Fibroblast of upper back skin (primary cell): ENCODE measurements at regions not wholly inside any gene's neighbourhood (a gene's known extent, or its start where the extent isn't known, plus 50 kb on each side); places are given as distances from the start of the nearest gene placed in this dataset.
A peak's percentile ranks its signal among the peaks of the same experiment; 100 is the strongest.

Experiments
- DNase-seq: peaks from one replicate; pipeline ENCODE4 v3.0.0-alpha.2; 2013

GRCh38 chr5:36355516-36355915 is 53.8 kb upstream of the RANBP3L start:
- no peak for DNase-seq

DNA sequence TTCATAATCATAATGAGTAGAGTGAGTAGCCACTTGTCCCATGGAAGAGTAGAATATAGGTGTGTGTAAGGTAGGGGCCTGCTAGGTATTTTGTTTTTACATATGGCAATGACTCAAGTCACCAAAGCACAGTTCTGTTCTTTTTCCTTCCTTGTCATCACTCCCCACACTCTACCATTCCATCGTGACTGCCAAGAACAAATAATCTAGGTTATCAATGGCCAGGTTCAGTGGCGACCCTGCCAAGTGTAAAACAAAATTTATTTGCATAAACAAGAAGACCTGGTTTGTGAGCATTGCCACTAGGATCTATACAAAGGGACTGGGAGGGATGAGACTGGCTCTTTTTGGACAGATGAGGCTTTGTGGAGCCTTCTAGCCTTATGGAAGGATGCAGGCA is 55.2 kb upstream of the RANBP3L start:
- DNase-seq, result no peak

DNA sequence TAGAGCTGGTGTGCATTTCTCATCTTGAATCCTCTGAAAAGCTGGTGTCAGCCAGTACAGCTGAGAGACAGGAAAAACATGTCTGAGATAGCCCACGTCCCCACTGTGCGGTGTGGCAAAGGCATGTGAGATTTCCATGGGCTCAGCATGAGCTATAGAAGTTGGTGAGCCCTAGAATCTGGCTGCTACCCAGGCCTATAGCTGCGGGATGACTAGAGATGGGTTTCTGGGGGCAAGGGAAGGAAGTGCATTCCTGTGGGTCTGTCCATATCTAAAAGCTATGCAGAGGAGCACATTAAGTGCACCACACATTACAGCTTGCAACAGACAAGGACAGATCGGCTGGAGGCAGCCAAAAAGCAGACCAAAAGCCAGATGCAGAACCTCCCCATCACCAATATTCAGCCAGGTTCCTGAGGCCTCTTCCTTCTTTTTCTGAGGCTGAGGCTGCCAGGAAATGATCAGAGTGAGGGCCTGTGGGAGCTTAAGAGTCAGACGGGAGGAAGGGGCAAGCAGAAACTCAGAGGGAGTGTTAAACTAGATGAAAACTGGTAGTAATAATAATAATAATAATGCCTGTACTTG is 55.8 kb upstream of the RANBP3L start:
- DNase-seq, result peak; percentile 99

- peak; percentile 61 for DNase-seq
Measured at GRCh38 chr5:36359267-36359666, 57.6 kb upstream of the RANBP3L start.

DNA sequence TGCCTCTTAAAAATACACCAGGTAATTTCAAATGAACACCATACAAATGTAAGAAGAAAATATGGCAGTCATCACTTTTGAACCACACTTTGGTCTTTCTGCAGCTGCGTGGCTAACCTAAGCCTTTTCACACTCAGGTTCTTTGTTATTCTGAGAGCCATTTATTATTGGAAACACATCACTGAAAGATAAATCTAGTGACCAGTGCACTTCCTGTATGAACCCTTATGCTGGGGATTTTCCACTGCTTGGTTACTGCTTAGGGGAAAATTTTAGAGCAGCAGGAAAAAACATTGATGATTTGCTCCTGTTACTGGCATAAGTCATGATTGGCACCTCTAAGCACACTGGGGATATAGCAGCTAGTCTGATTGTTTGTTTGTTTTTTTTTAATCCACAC is 58.6 kb upstream of the RANBP3L start:
- no peak for DNase-seq

GRCh38 chr5:36363101-36363500 is 61.4 kb upstream of the RANBP3L start:
- peak; percentile 95 for DNase-seq

DNA sequence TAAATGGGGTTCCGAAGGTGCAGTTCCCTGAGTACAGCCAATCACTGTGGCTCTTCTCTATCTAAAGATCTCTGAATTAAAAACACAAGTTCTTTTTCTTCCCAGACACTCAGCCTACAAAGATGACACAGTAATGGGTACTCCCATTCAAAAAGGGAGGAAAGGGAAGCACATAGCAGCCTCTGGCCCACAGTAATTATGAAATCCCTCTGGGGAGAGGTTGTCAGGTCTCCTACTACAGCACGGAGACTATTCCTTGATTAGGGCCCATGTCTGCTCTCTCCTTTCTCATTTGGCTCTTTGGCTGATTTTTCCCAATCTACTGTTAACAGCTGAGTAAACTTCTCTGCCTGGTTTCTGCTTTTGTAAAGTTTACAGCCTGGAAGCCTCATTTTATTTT is 62.0 kb upstream of the RANBP3L start:
- no peak for DNase-seq

- no peak for DNase-seq
Measured at GRCh38 chr5:36364473-36364872, 62.8 kb upstream of the RANBP3L start.

- no peak for DNase-seq
Measured at GRCh38 chr5:36365896-36366295, 64.2 kb upstream of the RANBP3L start.

DNA sequence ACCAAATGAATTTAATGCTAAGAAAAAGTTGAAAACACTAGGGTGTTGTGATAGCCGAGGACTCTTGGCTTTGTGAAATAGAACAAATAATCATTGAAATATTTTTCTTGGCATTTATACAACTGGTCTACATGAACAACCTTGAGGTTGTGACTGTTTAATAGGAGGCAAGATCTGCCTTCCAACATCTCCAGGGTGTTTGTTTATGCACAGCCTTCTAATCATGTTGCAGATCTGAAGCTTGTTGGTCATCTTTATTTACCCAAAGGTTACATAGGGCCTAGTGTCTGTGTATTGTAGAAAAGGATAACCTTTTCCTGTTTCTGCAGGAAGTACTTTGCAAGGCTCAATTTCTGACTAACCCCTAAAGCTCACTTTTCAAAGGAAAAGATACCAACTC is 65.2 kb upstream of the RANBP3L start:
- no peak for DNase-seq

GRCh38 chr5:36367524-36367923 is 65.8 kb upstream of the RANBP3L start:
- peak; percentile 79 for DNase-seq

DNA sequence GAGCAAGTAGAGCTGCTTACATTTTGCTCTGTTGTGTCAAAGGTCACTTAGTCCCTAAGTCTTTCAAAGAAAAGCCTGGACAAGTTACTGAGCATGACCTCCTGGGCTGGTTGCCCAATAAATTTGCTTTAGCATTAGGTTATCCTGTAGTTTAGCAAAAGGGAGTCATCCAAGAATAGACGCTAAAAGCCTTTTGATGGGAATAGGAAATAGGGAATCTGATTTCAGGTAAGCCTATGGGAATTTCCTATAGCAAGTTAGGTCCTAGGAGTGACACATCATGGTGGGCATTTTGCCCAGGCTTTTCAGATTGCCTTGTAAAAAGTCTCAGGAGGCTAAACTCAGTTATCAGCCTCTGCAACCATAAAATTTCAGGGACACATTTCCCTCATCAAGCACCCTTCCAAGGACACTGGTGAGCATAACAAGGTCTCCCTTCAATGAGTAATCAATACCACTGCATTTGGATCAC is 67.6 kb upstream of the RANBP3L start:
- peak; percentile 76 for DNase-seq

- DNase-seq, result no peak
Measured at GRCh38 chr5:36370073-36370472, 68.4 kb upstream of the RANBP3L start.

DNA sequence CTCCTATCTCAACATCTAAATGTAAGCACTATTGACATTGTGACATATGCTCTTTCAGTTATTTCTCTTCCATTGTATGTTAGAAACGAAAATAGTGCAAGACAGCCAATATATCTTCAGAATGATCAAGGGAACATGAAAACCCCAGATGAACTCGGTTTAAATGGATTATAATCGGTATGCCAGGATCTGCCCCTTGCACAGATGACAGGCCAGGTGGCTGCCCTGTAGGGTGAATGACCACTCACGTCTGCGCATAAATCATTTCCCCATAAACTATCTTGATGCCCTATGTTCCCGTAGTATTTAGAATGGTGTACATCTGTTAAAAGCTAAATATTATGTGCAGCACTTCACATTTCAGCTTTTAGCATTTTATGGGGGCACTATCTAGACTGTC is 69.7 kb upstream of the RANBP3L start:
- DNase-seq, result no peak

DNA sequence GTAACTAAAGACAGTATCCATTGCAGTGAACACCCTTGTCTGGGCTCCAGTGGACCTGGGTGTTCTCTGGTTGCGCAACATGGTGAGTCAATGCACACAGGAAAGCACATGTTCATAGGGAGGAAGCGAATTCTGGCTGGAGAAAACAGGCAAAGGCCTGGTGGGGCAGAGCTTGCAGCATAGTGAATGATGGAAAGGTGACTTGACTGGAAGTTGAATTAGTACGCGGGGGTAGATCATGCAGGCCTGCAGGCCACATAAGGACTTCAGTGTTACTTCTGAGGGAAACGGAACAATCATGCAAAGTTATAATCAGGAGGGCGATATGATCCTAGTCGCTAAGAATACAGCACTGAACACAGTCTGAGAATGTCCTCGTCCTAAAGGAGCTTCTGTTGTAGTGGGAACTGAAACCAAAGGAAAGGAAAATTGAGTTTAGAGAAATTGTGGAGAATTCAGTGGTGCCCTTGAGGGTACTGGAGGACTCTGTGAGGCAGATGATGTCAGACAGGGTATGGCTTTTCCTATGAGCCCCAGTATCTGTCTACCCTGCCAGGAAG is 71.9 kb upstream of the RANBP3L start:
- peak; percentile 88 for DNase-seq

DNA sequence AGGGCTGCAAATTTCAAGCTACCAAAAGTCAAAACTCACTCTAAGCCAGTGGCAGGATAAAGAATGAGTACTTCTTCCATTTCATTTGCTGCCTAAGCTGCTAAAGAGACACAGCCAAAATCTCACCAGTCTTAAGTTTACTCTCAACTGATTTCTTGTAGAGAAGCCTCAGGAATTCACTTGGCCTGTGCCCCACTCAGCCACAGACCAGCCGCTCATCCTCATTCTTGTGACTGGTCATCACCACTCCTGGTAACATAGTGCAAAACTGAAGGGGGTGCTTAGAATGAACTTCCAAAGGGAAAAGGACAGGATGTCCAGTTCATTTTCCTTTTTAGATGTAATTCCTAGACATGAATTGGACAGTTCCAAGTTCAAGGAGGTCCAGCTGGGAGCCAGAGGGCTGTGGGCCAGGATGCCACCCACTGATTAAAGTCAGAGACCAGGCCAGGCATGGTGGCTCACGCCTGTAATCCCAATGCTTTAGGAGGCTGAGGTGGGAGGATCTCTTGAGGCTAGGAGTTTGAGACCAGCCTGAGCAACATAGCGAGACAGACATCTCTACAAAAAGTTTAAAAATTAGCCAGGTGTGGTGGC is 72.7 kb upstream of the RANBP3L start:
- DNase-seq, result peak; percentile 92

- no peak for DNase-seq
Measured at GRCh38 chr5:36377192-36377591, 75.5 kb upstream of the RANBP3L start.

DNA sequence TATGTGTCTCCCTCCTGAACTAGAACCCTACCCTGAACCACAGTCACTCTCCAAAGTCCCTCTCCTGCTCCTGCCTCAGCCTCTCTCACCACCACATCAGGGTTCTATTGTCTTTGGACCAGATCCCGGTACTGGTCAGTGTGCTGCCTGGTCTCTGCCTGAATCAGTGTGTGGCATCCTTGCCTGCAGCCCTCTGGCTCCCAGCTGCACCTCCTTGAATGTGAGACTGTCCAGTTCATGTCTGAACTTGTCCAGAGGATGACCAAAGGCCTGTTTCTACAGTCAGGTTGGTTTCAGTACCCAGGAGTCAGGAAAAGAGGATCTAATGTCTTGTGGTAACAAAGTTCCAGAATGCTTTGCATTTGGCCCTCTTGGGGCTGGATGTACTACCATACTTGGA is 76.8 kb upstream of the RANBP3L start:
- no peak for DNase-seq

DNA sequence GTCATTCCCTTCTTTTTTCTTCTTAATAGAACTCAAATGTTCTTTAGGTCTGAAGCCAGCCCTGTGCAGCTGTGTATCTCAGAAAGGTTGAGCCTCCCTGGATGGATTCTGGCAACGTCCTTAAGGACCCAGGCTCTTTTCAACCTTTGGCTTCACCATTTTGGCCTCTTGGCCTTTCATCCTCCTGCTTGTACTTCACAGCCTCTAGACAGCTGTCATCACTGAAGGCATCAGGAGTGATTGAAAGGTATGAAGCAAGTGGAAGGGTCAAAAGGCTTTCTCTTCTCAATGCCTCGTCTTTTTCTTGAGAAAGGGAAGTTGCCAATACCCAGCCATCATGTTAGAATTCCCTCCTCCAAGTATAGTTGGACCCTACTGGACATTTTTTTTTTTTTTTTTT is 81.2 kb upstream of the RANBP3L start:
- DNase-seq, result no peak

DNA sequence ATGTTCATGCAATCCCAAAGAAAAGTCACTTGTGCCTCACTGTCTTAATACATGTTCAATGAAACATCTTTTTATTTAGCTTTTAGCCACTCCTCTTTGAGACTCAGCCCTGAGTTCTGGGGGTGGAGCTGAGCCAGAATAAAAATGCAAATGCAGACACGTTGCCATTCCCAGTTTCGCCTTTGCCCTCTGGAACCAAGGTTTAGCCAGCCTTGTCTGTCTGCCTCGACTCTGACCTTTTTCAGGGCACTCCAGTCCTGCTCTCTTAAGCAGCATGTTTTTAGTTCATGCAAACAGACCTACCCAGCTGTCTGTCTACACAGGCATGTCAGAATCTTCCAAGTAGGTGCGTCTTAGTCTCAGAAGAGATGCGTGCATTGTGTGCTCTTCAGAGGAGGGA is 82.2 kb upstream of the RANBP3L start:
- no peak for DNase-seq

- DNase-seq, result no peak
Measured at GRCh38 chr5:36384845-36385244, 83.1 kb upstream of the RANBP3L start.

DNA sequence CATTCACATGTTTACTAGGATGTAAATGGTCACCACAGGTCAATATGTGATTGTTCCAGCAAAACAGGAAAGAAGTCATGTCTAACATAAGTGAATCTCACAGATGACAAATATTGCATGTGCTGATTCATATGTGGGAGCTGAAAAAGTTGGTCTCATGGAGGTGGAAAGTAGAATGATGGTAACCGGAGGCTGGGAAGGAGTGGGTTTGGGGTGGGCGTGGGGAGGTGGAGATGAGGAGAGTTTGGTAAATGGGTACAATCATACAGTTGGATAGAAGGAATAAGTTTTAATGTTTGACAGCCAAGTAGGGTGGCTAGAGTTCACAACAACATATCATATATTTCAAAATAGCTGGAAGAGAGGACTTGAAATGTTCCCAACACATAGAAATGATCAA is 83.8 kb upstream of the RANBP3L start:
- no peak for DNase-seq

DNA sequence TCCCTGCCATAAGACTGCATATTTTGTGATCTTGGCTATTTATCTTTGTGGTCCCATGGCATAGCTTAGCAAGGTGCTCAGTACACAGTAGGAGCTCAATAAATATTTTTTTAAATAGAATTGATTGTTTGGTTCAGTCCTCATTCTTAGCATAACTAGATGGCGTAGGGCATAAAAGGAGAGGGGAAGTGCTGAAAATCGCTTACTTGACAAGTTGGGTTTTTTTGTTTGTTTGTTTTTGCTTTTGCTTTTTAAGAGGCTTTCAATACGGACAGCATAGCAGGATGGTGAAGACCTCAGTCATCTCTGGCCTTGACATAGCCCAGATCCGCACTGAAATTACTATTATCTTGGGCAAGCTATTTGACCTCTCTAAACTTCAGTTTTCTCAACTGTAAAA is 86.6 kb upstream of the RANBP3L start:
- no peak for DNase-seq

GRCh38 chr5:36389245-36389644 is 87.5 kb upstream of the RANBP3L start:
- no peak for DNase-seq

DNA sequence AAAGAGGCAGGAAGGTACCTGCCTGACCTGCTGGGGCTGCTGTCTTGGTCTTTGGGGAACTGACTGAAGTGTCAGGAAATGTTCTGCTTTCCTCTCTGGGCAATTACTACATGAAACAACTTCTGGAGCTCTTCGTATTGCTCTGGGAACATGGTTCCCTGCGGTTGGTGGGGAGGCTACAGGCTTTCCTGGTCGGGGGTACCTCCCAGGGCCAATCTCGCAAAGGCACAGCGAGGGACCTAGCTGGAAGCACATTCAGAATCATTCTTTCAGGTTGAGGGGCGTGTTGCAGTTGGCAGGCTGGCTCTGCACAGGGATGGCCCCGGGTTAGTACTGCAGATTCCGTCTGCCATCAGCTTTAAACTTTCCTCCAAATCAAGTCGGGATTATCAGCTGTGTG is 88.9 kb upstream of the RANBP3L start:
- no peak for DNase-seq
